ENCODE measurements at regions not wholly inside any gene's neighbourhood (a gene's known extent, or its start where the extent isn't known, plus 50 kb on each side); places are given as distances from the start of the nearest gene placed in this dataset.

DNA sequence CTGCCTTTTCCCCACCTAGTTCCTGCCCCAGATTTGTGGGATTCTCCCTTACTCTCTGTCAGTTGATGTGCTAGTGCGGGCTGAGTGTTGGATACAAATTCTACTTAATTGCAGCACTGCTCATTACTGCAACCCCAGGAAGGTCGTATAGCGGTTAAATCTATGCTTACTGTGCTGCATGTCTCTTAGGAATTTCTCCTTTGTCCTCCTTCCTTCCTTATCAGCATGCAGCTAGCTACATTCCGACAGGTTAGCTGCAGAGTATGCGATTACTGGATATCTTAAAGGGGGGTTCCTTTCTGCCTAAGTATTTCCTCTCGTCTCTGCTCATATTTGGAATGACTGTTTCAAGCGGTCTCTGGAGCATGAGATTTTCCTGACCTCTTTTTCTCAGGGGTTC lies 662.8 kb downstream of the TLL1 start:
- TF ChIP-seq ZFX (CRISPR knock-in tag; IDR thresholded peaks at IDR 0.05; ENCODE audit: low read depth) = no peak
- TF ChIP-seq POLR2AphosphoS5 (IDR thresholded peaks at IDR 0.05; ENCODE audit: low read depth, low read length) = no peak
- TF ChIP-seq, protein P1, sequence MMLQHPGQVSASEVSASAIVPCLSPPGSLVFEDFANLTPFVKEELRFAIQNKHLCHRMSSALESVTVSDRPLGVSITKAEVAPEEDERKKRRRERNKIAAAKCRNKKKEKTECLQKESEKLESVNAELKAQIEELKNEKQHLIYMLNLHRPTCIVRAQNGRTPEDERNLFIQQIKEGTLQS (CRISPR knock-in tag; IDR thresholded peaks at IDR 0.05) = no peak
- TF ChIP-seq, protein P2, sequence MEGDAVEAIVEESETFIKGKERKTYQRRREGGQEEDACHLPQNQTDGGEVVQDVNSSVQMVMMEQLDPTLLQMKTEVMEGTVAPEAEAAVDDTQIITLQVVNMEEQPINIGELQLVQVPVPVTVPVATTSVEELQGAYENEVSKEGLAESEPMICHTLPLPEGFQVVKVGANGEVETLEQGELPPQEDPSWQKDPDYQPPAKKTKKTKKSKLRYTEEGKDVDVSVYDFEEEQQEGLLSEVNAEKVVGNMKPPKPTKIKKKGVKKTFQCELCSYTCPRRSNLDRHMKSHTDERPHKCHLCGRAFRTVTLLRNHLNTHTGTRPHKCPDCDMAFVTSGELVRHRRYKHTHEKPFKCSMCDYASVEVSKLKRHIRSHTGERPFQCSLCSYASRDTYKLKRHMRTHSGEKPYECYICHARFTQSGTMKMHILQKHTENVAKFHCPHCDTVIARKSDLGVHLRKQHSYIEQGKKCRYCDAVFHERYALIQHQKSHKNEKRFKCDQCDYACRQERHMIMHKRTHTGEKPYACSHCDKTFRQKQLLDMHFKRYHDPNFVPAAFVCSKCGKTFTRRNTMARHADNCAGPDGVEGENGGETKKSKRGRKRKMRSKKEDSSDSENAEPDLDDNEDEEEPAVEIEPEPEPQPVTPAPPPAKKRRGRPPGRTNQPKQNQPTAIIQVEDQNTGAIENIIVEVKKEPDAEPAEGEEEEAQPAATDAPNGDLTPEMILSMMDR (CRISPR knock-in tag; IDR thresholded peaks at IDR 0.05) = no peak
- TF ChIP-seq ZMYM4 (CRISPR knock-in tag; IDR thresholded peaks at IDR 0.05) = no peak
- TF ChIP-seq ZNF558 (CRISPR knock-in tag; IDR thresholded peaks at IDR 0.05; ENCODE audit: borderline replicate concordance) = no peak
- TF ChIP-seq DPF2 (CRISPR knock-in tag; IDR thresholded peaks at IDR 0.05; ENCODE audit: borderline replicate concordance, low read depth) = no peak
